Activated B cell treated with CpG ODN at 0.5 μM for 24 hours (primary cell): ENCODE measurements at regions not wholly inside any gene's neighbourhood (a gene's known extent, or its start where the extent isn't known, plus 50 kb on each side); places are given as distances from the start of the nearest gene placed in this dataset.

Experiments
- ATAC-seq: fragments of 200-7000 bp; cut with Tn5 transposase; one replicate; pipeline ENCODE4 v1.10.0; 2021; ENCODE audit warnings: low read depth, mild to moderate bottlenecking, moderate library complexity
- CTCF ChIA-PET: fragments of 350-600 bp; sonication (Branson Sonifier 250); formaldehyde crosslinking; loops from one replicate; lab custom pipeline; 2021; ENCODE audit warnings: antibody characterized with exemption; lab: Charles Lee
- POLR2A ChIA-PET: fragments of 350-600 bp; sonication (Branson Sonifier 250); formaldehyde crosslinking; loops from one replicate; lab custom pipeline; 2021; ENCODE audit warnings: antibody characterized with exemption; lab: Charles Lee
- DNase-seq: peaks from one replicate; pipeline ENCODE4 v3.0.0; 2022
- H3K27ac Mint-ChIP-seq: one replicate; pipeline ENCODE4 v1.8.0; 2020; ENCODE audit warnings: mixed read lengths
- H3K27me3 Mint-ChIP-seq: one replicate; pipeline ENCODE4 v1.8.0; 2021; ENCODE audit warnings: mixed read lengths
- H3K36me3 Mint-ChIP-seq: one replicate; pipeline ENCODE4 v1.8.0; 2021; ENCODE audit warnings: low read depth, mixed read lengths
- H3K4me1 Mint-ChIP-seq: one replicate; pipeline ENCODE4 v1.8.0; 2021; ENCODE audit warnings: mixed read lengths
- H3K4me3 Mint-ChIP-seq: one replicate; pipeline ENCODE4 v1.8.0; 2020; ENCODE audit warnings: mild to moderate bottlenecking, mixed read lengths
- H3K9me3 Mint-ChIP-seq: one replicate; pipeline ENCODE4 v1.8.0; 2020; ENCODE audit warnings: mixed read lengths
- intact Hi-C: fragments of 100-400 bp; cut with micrococcal nuclease; formaldehyde crosslinking; loops from one replicate; pipeline ENCODE4 v1.15.1; 2024
- TF ChIP-seq, protein P1 (sequence below): fragments of 200-600 bp; IDR thresholded peaks from one replicate; pipeline ENCODE4 v1.8.0; 2022; ENCODE audit warnings: antibody characterized with exemption, mild to moderate bottlenecking

DNA sequence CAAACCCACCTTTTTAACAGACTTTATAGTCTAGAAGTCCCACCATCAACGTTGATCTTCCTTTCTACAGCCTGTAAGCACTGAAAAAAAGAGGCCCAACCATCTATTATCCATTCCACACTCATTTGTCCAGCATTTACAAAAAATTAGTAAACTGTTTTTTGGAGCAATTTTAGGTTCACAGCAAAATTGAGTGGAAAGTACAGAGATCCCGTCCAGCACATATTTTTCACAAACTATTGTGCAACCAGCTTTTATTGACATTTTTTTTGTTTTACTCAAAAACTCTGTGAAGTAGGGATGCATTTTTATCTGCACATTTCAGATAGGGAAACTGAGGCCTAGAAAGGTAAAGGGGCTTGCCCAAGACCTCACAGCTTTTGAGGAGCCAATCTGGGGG, 68.6 kb downstream of the TNP1 start:
- Mint-ChIP-seq H3K4me3 (no peak overlapping the region), H3K27me3 (peaks cover 9% of the 10 kb centered on the region), H3K36me3 (no peaks in the 10 kb centered on the region), H3K9me3 (no peaks in the 10 kb centered on the region), H3K27ac (no peak overlapping the region), H3K4me1 (no peaks in the 10 kb centered on the region)
- TF ChIP-seq, protein P1, sequence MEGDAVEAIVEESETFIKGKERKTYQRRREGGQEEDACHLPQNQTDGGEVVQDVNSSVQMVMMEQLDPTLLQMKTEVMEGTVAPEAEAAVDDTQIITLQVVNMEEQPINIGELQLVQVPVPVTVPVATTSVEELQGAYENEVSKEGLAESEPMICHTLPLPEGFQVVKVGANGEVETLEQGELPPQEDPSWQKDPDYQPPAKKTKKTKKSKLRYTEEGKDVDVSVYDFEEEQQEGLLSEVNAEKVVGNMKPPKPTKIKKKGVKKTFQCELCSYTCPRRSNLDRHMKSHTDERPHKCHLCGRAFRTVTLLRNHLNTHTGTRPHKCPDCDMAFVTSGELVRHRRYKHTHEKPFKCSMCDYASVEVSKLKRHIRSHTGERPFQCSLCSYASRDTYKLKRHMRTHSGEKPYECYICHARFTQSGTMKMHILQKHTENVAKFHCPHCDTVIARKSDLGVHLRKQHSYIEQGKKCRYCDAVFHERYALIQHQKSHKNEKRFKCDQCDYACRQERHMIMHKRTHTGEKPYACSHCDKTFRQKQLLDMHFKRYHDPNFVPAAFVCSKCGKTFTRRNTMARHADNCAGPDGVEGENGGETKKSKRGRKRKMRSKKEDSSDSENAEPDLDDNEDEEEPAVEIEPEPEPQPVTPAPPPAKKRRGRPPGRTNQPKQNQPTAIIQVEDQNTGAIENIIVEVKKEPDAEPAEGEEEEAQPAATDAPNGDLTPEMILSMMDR, result no peak
- no peak for ATAC-seq
- POLR2A ChIA-PET, result no interaction called here
- CTCF ChIA-PET, result no interaction called here
- intact Hi-C loops, result no loop called here
- DNase-seq, result no peak

DNA sequence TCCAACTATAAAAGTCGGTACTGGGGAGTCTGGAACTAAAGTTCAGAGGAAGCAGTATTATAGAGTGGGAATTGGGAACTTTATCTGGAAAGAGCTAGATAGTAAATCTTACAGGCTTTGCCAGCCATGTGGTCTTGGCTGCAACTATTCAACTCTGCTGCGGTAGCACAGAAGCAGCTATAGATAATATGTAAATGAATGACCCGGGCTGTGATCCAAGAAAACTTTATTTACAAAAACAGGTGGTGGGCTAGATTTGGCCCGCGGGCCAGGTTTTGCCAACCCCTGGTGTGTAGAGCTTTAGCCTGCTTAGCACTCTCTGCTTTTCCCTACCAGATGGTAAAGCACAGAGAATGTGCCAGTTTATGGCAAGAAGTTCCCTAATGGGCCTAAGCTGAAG, 70.8 kb downstream of the TNP1 start:
- DNase-seq (no peak), ATAC-seq (no peak)
- H3K27ac Mint-ChIP-seq, result no peak overlapping the region
- TF ChIP-seq, protein P1, result no peak
- H3K36me3 Mint-ChIP-seq, result no peaks in the 10 kb centered on the region
- no peaks in the 10 kb centered on the region for H3K4me1 Mint-ChIP-seq
- H3K9me3 Mint-ChIP-seq, result no peaks in the 10 kb centered on the region
- ChIA-PET POLR2A (no interaction called here), CTCF (no interaction called here)
- intact Hi-C loops, result no loop called here
- peaks cover 16% of the 10 kb centered on the region for H3K27me3 Mint-ChIP-seq
- H3K4me3 Mint-ChIP-seq, result no peak overlapping the region

DNA sequence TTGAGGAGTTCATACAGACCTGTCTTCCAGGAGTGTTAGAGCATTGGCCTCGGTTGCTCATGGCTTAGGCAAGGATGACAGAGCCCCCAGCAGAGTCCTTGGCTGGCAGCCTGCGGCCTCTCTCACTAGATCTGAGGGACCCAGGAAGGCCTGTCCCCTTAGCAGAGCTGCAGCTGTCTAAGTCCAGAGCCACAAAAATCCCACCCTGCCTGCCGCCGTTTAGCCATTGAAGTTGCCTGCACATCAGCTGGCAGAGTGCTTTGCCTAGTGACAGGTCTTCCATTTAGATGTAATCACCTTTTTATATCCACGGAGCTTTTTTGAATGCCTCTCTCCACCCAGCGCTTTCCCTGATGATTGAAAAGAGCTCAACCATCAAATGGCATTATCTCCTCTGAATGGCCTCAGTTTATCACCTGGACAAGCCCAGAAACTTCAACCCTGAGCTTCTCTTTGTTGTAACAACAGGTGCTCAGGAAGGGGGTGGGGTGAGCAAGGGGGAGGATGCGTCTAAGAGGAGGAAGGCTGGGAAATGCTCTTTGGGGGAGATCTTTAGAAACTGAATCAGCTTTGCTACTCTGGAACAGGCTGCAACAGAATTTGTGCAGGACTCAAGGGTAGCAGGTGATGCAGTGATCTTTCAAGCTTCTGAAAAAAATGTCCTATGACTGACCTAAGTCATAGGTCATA, 71.9 kb downstream of the TNP1 start:
- intact Hi-C loops, result no loop called here

DNA sequence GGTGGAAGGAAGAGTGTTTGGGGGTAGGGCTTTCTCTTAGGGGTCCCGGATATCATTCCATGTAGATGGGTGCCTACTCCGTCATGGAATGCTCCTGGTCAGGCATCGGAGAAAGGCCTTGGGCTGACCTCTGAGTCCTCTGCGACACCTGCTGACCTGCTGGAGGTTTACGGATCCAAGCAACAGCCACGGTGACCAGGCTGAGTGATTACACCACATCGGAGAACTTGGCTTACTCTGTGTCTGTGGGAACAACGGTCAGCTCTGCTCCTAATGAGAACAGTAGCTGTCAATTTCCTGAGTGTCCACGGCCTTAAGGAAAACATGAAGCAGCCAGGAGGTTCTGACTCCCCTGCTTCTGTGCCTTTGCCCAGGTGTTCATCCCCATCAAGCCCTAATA, 73.2 kb downstream of the TNP1 start:
- no peak for ATAC-seq
- intact Hi-C loops, result no loop called here

More for the DNA sequence above, 71.9 kb downstream of the TNP1 start:
- Mint-ChIP-seq H3K4me1 (no peaks in the 10 kb centered on the region), H3K9me3 (no peaks in the 10 kb centered on the region), H3K27ac (no peak overlapping the region), H3K36me3 (no peaks in the 10 kb centered on the region), H3K4me3 (no peak overlapping the region), H3K27me3 (peaks cover 12% of the 10 kb centered on the region)
- ATAC-seq (no peak), DNase-seq (no peak)
- POLR2A ChIA-PET, result no interaction called here
- CTCF ChIA-PET, result no interaction called here
- TF ChIP-seq, protein P1, result no peak

DNA sequence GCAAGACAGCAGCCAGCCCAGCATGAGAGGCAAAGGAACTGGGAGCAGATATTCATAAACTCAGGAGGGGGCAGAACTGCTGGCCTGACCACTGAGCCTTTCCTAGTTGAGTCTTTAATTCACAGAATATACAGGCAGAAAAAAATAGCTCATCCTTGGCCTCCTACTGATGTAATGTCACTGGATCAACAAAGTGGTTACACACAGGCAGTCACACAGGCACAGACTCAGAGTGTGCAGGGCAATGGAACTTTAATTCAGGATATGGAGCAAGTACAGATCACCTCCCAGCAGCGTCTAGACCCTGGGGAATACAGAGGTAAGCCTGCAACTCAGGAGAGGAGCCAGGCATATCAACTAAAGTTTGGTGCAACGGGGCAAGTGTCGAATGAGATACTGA, 75.4 kb downstream of the TNP1 start:
- CTCF ChIA-PET, result no interaction called here
- intact Hi-C loops, result no loop called here
- no peaks in the 10 kb centered on the region for H3K36me3 Mint-ChIP-seq
- H3K4me3 Mint-ChIP-seq, result no peak overlapping the region
- DNase-seq (no peak), ATAC-seq (no peak)
- H3K9me3 Mint-ChIP-seq, result no peaks in the 10 kb centered on the region
- H3K27me3 Mint-ChIP-seq, result peaks cover 7% of the 10 kb centered on the region
- POLR2A ChIA-PET, result no interaction called here
- no peak overlapping the region for H3K27ac Mint-ChIP-seq
- TF ChIP-seq, protein P1, result no peak
- H3K4me1 Mint-ChIP-seq, result no peaks in the 10 kb centered on the region

More for the DNA sequence above, 73.2 kb downstream of the TNP1 start:
- peaks cover 9% of the 10 kb centered on the region for H3K27me3 Mint-ChIP-seq
- CTCF ChIA-PET, result no interaction called here
- H3K4me1 Mint-ChIP-seq, result no peaks in the 10 kb centered on the region
- no peak overlapping the region for H3K4me3 Mint-ChIP-seq
- H3K27ac Mint-ChIP-seq, result no peak overlapping the region
- POLR2A ChIA-PET, result no interaction called here
- DNase-seq, result no peak
- TF ChIP-seq, protein P1, result no peak
- no peaks in the 10 kb centered on the region for H3K36me3 Mint-ChIP-seq
- H3K9me3 Mint-ChIP-seq, result no peaks in the 10 kb centered on the region
